Stimulated activated CD4-positive, alpha-beta T cell treated with anti-CD3 and anti-CD28 coated beads, Interleukin-2, amount 100 ng/mL, for 48 hours (primary cell): ENCODE measurements at regions not wholly inside any gene's neighbourhood (a gene's known extent, or its start where the extent isn't known, plus 50 kb on each side); places are given as distances from the start of the nearest gene placed in this dataset.
"Not testable (repeated sequence)": the region's sequence is repeated elsewhere in the genome, so short reads cannot be mapped to it uniquely, and the experiment has no call there.

Experiments used
- DNase-seq, 2 donors: peaks; one replicate each; pipeline ENCODE4 v3.0.0-alpha.2; 2020

- DNase-seq = no peak
Observed at GRCh38 chr1:79499541-79499940, 493.0 kb upstream of the ADGRL4 start.

DNA sequence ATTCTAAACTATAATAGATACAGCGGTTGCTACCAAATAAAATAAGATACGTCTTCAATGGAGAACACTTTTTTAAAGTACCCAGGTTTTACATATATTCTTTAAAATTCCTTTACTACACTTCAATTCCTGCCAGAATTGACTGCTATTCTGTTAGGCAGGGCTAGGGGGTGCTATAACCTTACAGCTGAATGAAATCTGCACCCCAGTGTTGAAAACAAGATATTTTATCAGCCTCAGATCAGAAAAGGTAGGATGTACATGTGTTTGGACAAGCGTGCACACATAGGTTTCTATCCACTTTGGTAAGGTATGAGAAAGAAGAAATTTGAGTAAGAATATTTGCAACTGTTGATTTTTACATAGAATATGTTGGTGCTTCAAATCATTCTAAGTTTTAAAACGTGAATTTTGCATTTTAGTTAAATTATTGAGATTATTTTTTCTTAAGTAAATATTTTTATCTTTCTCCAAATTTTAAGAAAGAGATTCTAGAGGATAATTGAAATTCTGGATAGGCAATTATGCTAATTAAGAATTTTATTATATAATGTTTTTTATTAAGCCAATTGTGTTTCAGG, 490.8 kb upstream of the ADGRL4 start:
- no peak for DNase-seq

DNA sequence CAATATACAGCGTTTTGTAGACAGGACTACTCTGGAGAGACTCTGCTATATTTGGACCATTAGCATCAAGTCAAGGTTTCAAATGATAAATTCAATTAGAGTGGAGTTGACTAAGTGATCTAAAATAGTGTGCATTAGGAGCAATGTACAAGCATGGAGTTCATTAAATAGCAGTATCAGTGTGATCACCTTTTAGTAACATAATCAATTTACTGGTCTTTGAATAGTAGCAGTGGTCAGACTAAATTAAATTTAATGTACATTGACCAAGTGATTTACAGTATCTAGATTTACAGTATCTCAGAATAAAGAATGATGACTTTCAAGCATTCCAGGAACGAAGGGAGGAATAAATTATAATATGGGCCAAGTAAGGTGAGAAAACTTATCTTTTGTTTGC, 489.6 kb upstream of the ADGRL4 start:
- DNase-seq = no peak

- not testable (repeated sequence) for DNase-seq
Observed at GRCh38 chr1:79493702-79494101, 487.2 kb upstream of the ADGRL4 start.

DNA sequence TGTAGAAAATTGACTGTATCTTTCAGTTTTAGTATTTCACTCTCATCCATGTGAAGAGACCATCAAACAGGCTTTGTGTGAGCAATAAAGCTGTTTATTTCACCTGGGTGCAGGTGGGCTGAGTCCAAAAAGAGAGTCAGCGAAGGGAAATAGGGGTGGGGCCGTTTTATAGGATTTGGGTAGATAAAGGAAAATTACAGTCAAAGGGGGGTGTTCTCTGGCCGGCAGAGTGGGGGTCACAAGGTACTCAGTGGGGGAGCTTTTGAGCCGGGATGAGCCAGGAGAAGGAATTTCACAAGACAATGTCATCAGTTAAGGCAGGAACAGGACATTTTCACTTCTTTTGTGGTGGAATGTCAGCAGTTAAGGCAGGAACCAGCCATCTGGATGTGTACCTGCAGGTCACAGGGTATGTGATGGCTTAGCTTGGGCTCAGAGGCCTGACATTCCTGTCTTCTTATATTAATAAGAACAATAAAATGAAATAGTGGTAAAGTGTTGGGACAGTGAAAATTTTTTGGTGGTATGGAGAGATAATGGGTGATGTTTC, 482.1 kb upstream of the ADGRL4 start:
- DNase-seq = not testable (repeated sequence)

DNA sequence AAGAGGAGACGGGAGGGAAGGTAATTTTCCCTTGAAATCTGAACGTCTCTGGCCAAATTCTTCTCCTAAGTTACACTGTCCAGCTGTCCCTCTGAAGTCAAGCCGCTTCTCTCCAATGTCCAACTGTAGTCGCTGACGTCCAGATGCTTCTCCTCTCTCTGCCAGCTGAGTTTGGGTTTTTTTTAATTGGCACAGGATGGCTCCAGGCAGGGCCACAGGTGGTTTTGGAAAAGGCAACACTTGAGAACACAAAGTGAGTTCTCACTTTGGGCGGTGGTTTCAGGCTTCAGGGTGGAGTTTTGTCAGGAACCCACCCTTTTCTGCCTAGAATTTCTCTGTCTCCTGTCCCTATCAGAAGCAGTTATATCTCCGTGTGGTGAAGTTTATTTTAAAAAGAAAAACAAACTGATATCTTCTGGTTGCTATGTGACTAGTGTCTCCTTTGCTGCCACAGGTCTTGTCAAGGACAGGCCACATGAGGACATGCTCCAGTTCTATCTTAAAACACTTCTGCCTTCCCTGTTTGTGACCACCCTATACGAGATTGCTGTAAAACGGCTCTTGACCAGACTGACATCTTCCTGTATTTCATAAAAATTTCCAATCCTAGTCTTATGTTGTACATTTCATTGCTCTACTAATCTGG, 472.3 kb upstream of the ADGRL4 start:
- DNase-seq = no peak

DNA sequence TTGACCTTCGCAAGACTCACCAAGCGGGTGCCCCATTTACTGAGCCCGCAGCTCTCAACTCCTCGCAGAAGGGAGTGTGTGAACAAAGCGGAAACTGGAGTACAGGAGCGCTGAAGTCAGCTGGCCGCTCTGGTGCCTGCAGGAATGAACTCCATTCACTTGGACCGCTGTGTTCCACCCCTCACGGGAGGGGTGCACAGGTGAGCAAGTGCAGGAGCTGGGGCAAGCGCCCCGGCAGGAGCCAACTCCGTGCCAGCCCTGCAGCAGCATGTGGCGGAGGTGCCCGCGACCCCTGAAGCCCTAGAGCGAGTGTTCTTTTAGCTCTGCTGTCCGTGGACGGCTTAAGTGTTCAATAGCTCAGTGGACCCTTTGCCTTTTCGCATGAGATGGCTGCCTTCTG, 471.6 kb upstream of the ADGRL4 start:
- no peak for DNase-seq

DNA sequence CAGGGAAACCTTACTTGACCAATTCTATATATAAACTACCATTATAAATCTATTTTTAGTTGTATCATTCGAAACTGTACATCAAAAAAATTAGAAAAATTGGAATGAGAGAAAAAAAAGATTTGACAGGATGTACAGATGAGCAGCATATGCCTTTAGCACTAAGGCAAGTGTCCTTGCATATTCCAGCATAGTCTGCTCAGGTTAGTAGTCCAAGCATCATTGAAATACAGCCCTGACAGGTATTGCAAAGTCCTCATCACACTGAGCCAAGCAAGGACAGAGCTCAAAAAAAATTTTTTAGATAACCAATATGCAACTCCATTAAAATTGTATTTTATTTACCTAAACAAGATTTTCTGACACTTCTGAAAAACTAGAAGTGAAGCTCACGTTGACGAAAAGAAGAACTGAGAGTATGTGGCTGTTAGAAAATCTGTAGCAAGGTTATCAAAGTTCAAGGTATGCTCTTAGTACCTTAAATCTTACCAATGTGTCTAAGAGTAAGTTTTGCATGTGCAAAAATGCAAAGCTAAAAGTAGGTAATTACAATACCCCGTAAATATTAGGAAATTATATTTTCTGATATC, 465.6 kb upstream of the ADGRL4 start:
- no peak for DNase-seq

DNA sequence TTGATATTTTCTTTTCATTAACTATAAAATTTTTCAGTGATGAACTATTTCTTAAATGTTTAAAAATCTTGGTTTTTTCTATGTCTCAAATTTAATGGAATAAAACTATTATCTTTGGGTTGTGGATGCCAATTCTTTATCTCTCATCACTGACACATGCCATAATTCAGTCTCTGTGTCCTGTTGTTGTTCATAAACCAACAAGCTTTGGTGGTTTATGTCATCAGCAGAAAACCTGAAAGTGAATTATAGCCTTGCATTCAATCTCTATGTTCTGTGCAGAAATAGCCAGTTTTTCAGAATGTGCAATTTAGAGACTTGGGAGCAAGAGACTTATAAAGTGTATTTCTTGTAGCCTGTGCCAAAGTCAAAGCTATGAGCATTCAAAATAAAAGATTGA, 462.6 kb upstream of the ADGRL4 start:
- no peak for DNase-seq

GRCh38 chr1:79460773-79461436, 454.4 kb upstream of the ADGRL4 start:
- DNase-seq = no peak

DNA sequence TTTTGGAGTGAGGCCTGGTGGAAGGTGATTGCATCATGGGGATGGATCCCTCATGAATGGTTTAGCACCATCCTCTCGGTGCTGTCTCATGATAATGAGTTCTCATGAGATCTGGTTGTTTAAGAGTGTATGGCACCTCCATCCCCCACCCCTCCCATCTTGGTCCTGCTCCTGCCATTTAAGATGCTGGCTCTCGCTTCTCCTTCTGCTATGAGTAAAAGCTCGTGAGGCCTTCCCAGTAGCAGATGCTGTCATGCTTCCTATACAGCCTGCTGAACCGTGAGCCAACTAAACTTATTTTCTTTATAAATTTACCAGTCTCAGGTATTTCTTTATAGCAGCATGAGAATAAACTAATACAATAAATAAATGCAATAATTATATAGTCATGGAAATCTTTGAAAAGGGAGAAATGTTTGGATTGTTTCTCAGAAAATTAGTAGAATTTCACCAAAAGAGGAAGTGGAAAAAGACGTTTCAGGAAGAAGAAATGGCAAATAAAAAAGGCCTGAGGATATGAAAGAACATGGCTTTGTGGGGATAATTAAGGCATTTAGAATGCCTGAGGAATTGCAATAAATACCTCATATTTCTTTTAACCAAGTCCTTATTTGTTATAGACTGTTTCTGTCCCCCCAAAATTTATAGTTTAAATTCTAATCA, 451.2 kb upstream of the ADGRL4 start:
- DNase-seq = no peak

- no peak for DNase-seq
Observed at GRCh38 chr1:79448426-79448825, 441.9 kb upstream of the ADGRL4 start.

GRCh38 chr1:79441238-79441637, 434.7 kb upstream of the ADGRL4 start:
- DNase-seq = no peak

GRCh38 chr1:79437540-79437939, 431.0 kb upstream of the ADGRL4 start:
- no peak for DNase-seq

GRCh38 chr1:79431340-79431739, 424.8 kb upstream of the ADGRL4 start:
- no peak for DNase-seq

DNA sequence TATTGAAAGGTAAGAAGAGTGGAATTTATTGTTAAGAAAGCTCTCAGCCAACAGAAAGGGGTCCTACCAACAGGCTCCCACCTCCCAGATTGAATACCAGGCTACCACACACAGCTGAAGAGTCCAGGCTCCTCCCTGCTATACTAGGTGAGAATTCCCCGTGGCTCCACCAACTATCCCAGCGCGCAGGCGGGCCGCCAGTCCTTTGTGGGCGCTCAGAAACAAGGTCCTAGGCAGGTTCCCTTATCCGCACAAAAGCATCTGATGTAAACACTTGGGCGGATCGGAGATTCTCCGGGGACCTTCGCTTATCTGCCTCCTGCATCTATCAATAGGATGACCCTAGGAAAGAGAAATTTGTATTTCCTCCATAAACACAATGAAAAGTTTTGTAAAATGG, 423.9 kb upstream of the ADGRL4 start:
- DNase-seq = no peak

GRCh38 chr1:79422726-79423125, 416.2 kb upstream of the ADGRL4 start:
- no peak for DNase-seq

GRCh38 chr1:79398501-79398900, 392.0 kb upstream of the ADGRL4 start:
- DNase-seq = no peak

GRCh38 chr1:79396901-79397300, 390.4 kb upstream of the ADGRL4 start:
- no peak for DNase-seq

DNA sequence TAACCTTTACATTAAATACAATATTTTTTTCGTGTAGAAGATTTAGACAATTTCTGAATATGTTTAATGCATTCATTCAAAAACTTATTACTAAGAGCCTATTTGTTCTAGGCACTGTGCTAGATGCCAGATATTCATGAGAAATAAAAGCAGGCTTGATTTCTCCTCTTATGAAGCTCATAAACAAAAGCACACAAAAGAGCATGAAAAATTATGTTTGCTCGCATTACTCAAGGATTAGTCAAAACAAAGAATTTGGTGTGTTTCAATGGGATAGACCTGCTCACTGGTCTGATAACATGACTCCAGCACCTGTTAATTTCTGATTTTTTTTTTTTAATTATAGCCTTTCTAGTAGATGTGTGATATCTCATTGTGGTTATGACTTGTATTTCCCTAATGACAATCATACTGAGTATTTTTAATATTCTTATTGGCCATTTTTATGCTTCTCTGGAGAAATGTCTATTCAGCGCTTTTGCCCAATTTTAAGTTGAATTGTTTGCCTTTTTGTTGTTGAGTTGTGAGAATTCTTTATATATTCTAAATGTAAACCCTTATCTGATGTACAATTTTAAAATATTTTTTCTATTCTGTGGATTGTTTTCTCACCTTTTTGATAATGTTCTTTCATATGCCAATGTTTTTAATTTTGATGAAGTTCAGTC, 382.3 kb upstream of the ADGRL4 start:
- no peak for DNase-seq

GRCh38 chr1:79386730-79387129, 380.2 kb upstream of the ADGRL4 start:
- DNase-seq = no peak

DNA sequence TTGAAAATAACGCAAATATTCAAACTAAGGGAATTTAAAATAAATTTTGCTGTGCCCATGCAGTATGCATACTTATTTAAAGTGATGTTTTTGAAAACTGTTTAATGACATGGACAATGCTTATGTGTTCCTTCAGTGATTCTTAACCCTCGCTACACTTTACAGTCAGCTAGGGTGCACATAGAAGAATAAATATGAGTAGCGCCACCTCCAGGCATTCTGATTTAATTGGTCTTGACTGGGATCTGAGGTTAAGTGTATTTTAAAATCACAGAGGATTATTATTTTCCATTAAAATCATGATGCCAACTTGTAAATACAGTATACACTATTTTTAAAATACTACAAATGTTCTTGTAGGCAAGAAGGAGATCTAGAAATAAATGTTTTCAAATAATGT, 373.5 kb upstream of the ADGRL4 start:
- DNase-seq = no peak

- DNase-seq = no peak
Observed at GRCh38 chr1:79376106-79376505, 369.6 kb upstream of the ADGRL4 start.
